GM19395 (cell line): ENCODE measurements at regions not wholly inside any gene's neighbourhood (a gene's known extent, or its start where the extent isn't known, plus 50 kb on each side); places are given as distances from the start of the nearest gene placed in this dataset.
"Not testable (repeated sequence)": the region's sequence is repeated elsewhere in the genome, so short reads cannot be mapped to it uniquely, and the experiment has no call there.

Experiments used
- ATAC-seq: cut with Tn5 transposase; IDR thresholded peaks from one replicate; pipeline ENCODE4 v1.9.1; 2021; ENCODE audit warnings: mild to moderate bottlenecking, moderate library complexity; ENCODE audit not compliant: unreplicated experiment

DNA sequence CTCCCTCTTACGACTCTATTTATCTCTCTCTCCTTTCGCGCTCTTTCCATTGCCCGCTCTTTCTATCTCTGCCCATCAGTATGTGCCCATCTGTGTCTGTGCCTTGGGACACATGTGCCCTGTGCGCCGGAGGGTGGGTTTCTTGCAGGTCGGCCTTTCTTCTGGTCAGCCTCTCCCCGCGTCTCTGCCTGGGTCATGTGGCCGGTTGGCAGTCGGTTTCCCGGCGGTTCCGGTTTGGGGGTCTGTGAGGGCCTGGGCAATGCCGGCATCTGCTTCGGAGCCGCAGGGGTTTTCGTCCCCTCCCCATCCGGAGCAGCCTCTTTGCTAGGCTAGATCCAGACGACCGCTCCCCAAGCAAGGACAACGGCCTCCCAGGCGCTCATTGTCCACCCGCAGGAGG, 1426.0 kb upstream of the PCDH10 start:
- not testable (repeated sequence) for ATAC-seq

DNA sequence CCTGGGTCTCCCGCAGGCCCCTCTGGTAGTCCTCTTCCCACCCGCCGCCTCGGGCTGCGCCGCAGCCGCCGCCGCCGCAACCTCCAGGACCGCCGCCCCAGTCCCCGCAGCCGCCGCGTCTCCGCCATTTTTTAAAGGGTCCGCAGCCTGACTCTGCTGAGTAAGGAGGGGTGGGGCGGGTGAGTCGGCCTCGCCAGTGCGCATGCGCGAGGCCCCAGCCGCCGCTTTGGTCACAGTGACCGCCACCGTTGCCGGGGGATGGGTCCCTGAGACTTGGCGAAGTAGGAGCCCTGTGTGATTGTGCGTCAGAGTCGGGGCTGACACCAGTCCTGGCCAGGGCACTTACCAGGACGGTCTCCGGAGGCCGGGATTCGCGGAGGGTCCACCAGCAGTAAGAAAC, 1424.2 kb upstream of the PCDH10 start:
- not testable (repeated sequence) for ATAC-seq

DNA sequence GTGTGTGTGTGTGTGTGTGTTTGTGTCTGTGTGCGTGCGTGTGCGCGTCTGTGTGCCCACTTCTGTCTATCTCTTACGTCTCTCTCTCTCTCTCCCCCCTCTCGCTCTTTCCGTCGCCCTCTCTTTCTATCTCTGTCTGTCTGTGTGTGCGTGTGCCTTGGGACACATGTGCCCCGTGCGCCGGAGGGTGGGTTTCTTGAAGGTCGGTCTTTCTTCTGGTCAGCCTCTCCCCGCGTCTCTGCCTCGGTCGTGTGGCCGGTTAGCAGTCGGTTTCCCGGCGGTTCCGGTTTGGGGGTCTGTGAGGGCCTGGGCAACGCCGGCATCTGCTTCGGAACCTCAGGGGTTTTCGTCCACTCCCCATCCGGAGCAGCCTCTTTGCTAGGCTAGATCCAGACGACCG, 1423.6 kb upstream of the PCDH10 start:
- ATAC-seq: not testable (repeated sequence)

DNA sequence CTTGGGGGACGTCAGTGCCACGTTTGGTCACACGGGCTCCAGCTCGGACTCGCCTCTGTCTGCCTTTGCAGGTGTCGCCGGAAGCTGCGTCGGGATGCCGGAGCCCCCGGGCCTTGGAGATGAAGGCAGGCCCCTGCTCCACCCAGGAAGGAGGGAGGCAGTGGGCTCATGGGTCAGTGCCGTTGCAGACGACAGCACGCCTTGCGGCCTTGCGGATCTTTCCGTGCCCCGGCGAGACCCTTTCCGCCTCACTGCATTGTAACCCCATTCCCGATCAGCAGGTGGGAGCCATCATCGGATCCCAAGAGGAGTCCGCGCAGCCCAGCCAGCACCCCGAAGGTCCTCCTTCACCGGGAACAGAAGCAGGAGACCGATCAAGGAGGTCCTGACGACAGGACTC, 1422.2 kb upstream of the PCDH10 start:
- ATAC-seq: not testable (repeated sequence)

DNA sequence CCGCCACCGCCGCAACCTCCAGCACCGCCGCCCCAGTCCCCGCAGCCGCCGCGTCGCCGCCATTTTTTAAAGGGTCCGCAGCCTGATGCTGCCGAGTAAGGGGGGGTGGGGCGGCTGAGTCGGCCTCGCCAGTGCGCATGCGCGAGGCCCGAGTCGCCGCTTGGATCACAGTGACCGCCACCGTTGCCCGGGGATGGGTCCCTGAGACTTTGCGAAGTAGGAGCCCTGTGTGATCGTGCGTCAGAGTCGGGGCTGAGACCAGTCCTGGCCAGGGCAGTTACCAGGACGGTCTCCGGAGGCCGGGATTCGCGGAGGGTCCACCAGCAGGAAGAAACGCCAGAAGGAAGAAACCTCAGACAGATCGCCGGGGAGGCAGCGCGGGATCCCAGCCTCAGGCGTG, 1421.7 kb upstream of the PCDH10 start:
- not testable (repeated sequence) for ATAC-seq

DNA sequence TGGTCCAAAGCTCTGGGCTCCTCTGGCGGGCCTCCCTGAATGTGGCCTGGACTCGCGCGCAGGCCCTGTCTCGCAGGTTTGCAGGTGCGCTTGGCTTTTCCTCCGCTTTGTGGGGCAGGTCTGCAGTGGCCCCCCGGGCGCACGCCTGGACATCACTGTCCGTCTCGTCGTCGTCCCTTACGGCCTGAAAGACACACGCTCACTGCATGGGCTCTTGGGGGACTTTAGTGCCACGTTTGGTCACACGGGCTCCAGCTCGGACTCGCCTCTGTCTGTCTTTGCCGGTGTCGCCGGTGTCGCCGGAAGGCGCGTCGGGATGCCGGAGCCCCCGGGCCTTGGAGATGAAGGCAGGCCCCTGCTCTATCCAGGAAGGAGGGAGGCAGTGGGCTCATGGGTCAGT, 1419.9 kb upstream of the PCDH10 start:
- not testable (repeated sequence) for ATAC-seq

DNA sequence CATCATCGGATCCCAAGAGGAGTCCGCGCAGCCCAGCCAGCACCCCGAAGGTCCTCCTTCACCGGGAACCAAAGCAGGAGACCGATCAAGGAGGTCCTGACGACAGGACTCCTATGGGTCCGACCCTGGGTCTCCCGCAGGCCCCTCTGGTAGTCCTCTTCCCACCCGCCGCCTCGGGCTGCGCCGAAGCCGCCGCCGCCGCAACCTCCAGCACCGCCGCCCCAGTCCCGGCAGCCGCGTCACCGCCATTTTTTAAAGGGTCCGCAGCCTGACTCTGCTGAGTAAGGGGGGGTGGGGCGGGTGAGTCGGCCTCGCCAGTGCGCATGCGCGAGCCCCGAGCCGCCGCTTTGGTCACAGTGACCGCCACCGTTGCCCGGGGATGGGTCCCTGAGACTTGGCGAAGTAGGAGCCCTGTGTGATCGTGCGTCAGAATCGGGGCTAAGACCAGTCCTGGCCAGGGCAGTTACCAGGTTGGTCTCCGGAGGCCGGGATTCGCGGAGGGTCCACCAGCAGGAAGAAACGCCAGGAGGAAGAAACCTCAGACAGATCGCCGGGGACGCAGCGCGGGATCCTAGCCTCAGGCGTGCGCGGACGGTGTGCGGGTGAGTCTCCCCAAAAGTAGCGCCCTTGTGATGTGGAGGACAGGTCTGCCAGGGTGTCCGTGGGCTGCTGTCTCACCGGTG, 1419.2 kb upstream of the PCDH10 start:
- not testable (repeated sequence) for ATAC-seq

DNA sequence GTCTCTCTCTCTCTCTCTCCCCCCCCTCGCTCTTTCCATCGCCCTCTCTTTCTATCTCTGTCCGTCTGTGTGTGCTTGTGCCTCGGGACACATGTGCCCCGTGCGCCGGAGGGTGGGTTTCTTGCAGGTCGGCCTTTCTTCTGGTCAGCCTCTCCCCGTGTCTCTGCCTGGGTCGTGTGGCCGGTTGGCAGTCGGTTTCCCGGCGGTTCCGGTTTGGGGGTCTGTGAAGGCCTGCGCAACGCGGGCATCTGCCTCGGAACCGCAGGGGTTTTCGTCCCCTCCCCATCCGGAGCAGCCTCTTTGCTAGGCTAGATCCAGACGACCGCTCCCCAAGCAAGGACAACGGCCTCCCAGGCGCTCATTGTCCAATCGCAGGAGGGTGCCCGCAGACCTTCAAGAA, 1418.5 kb upstream of the PCDH10 start:
- not testable (repeated sequence) for ATAC-seq

DNA sequence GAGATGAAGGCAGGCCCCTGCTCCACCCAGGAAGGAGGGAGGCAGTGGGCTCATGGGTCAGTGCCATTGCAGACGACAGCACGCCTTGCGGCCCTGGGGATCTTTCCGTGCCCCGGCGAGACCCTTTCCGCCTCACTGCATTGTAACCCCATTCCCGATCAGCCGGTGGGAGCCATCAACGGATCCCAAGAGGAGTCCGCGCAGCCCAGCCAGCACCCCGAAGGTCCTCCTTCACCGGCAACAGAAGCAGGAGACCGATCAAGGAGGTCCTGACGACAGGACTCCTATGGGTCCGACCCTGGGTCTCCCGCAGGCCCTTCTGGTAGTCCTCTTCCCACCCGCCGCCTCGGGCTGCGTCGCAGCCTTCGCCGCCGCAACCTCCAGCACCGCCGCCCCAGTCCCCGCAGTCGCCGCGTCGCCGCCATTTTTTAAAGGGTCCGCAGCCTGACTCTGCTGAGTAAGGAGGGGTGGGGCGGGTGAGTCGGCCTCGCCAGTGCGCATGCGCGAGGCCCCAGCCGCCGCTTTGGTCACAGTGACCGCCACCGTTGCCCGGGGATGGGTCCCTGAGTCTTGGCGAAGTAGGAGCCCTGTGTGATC, 1417.0 kb upstream of the PCDH10 start:
- ATAC-seq: not testable (repeated sequence)

DNA sequence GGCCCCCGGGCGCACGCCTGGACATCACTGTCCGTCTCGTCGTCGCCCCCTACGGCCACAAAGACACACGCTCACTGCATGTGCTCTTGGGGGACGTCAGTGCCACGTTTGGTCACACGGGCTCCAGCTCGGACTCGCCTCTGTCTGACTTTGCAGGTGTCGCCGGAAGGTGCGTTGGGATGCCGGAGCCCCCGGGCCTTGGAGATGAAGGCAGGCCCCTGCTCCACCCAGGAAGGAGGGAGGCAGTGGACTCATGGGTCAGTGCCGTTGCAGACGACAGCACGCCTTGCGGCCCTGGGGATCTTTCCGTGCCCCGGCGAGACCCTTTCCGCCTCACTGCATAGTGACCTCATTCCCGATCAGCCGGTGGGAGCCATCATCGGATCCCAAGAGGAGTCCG, 1414.8 kb upstream of the PCDH10 start:
- not testable (repeated sequence) for ATAC-seq

DNA sequence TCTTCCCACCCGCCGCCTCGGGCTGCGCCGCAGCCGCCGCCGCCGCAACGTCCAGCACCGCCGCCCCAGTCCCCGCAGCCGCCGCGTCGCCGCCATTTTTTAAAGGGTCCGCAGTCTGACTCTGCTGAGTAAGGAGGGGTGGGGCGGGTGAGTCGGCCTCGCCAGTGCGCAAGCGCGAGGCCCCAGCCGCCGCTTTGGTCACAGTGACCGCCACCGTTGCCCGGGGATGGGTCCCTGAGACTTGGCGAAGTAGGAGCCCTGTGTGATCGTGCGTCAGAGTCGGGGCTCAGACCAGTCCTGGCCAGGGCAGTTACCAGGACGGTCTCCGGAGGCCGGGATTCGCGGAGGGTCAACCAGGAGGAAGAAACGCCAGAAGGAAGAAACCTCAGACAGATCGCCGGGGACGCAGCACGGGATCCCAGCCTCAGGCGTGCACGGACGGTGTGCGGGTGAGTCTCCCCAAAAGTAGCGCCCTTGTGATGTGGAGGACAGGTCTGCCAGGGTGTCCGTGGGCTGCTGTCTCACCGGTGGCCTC, 1414.2 kb upstream of the PCDH10 start:
- ATAC-seq: not testable (repeated sequence)

DNA sequence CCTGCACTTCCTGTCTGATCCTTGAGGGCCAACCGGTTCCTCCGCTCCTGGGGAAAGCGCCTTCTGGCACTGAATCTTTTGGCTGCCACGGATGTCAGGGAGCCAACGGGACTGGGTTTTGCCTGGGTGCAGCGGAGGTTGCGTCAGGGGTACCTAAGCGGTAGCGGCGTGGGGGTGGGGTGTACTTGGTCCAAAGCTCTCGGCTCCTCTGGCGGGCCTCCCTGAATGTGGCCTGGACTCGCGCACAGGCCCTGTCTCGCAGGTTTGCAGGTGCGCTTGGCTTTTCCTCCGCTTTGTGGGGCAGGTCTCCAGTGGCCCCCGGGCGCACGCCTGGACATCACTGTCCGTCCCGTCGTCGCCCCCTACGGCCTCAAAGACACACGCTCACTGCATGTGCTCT, 1410.1 kb upstream of the PCDH10 start:
- ATAC-seq: not testable (repeated sequence)

DNA sequence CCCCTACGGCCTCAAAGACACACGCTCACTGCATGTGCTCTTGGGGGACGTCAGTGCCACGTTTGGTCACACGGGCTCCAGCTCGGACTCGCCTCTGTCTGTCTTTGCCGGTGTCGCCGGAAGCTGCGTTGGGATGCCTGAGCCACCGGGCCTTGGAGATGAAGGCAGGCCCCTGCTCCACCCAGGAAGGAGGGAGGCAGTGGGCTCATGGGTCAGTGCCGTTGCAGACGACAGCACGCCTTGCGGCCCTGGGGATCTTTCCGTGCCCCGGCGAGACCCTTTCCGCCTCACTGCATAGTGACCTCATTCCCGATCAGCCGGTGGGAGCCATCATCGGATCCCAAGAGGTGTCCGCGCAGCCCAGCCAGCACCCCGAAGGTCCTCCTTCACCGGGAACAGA, 1407.3 kb upstream of the PCDH10 start:
- not testable (repeated sequence) for ATAC-seq

DNA sequence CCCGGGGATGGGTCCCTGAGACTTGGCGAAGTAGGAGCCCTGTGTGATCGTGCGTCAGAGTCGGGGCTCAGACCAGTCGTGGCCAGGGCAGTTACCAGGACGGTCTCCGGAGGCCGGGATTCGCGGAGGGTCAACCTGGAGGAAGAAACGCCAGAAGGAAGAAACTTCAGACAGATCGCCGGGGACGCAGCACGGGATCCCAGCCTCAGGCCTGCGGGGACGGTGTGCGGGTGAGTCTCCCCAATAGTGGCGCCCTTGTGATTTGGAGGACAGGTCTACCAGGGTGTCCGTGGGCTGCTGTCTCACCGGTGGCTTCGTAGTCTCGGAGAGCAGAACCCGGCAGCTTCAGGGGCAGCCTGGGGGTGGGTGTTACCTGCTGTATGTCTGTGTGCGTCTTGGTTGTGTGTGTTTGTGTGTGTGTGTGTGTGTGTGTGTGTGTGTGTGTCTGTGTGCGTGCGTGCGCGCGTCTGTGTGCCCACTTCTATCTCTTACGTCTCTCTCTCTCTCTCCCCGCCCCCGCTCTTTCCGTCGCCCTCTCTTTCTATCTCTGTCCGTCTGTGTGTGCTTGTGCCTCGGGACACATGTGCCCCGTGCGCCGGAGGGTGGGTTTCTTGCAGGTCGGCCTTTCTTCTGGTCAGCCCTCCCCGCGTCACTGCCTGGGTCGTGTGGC, 1406.4 kb upstream of the PCDH10 start:
- not testable (repeated sequence) for ATAC-seq

DNA sequence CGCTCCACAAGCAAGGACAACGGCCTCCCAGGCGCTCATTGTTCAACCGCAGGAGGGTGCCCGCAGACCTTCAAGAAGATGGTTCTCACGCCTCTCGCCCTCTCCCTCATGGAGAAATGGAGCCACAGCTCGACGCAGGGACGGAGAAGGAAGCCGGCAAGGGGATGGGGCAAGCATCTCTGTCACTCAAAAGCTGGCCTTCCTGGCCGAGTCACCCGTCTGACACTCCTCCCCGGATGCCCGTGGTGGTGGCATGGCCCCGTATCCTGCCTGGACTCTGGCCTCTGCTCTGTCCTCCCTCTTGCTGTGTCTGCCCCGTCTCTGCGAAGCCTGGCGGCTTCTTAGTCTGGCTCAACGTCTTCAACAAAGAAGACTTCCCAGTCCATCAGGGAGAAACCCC, 1405.7 kb upstream of the PCDH10 start:
- not testable (repeated sequence) for ATAC-seq

DNA sequence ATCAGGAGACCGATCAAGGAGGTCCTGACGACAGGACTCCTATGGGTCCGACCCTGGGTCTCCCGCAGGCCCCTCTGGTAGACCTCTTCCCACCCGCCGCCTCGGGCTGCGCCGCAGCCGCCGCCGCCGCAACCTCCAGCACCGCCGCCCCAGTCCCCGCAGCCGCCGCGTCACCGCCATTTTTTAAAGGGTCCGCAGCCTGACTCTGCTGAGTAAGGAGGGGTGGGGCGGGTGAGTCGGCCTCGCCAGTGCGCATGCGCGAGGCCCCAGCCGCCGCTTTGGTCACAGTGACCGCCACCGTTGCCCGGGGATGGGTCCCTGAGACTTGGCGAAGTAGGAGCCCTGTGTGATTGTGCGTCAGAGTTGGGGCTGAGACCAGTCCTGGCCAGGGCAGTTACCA, 1401.9 kb upstream of the PCDH10 start:
- ATAC-seq: not testable (repeated sequence)

DNA sequence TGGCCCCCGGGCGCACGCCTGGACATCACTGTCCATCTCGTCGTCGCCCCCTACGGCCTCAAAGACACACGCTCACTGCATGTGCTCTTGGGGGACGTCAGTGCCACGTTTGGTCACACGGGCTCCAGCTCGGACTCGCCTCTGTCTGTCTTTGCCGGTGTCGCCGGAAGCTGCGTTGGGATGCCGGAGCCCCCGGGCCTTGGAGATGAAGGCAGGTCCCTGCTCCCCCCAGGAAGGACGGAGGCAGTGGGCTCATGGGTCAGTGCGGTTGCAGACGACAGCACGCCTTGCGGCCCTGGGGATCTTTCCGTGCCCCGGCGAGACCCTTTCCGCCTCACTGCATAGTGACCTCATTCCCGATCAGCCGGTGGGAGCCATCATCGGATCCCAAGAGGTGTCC, 1399.9 kb upstream of the PCDH10 start:
- ATAC-seq: not testable (repeated sequence)

DNA sequence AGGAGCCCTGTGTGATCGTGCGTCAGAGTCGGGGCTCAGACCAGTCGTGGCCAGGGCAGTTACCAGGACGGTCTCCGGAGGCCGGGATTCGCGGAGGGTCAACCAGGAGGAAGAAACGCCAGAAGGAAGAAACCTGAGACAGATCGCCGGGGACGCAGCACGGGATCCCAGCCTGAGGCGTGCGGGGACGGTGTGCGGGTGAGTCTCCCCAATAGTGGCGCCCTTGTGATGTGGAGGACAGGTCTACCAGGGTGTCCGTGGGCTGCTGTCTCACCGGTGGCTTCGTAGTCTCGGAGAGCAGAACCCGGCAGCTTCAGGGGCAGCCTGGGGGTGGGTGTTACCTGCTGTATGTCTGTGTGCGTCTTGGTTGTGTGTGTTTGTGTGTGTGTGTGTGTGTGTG, 1399.1 kb upstream of the PCDH10 start:
- ATAC-seq: not testable (repeated sequence)

DNA sequence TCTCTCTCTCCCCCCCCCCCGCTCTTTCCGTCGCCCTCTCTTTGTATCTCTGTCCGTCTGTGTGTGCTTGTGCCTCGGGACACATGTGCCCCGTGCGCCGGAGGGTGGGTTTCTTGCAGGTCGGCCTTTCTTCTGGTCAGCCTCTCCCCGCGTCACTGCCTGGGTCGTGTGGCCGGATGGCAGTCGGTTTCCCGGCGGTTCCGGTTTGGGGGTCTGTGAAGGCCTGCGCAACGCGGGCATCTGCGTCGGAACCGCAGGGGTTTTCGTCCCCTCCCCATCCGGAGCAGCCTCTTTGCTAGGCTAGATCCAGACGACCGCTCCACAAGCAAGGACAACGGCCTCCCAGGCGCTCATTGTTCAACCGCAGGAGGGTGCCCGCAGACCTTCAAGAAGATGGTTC, 1398.6 kb upstream of the PCDH10 start:
- not testable (repeated sequence) for ATAC-seq

DNA sequence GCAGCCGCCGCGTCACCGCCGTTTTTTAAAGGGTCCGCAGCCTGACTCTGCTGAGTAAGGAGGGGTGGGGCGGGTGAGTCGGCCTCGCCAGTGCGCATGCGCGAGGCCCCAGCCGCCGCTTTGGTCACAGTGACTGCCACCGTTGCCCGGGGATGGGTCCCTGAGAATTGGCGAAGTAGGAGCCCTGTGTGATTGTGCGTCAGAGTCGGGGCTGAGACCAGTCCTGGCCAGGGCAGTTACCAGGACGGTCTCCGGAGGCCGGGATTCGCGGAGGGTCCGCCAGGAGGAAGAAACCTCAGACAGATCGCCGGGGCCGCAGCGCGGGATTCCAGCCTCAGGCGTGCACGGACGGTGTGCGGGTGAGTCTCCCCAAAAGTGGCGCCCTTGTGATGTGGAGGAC, 1386.9 kb upstream of the PCDH10 start:
- ATAC-seq: not testable (repeated sequence)

DNA sequence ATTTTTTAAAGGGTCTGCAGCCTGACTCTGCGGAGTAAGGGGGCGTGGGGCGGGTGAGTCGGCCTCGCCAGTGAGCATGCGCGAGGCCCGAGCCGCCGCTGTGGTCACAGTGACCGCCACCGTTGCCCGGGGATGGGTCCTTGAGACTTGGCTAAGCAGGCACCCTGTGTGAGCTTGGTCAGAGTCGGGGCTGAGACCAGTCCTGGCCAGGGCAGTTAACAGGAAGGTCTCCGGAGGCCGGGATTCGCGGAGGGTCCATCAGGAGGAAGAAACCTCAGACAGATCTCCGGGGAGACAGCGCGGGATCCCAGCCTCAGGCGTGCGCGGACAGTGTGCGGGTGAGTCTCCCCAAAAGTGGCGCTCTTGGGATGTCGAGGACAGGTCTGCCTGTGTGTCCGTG, 1384.4 kb upstream of the PCDH10 start:
- ATAC-seq: no peak

DNA sequence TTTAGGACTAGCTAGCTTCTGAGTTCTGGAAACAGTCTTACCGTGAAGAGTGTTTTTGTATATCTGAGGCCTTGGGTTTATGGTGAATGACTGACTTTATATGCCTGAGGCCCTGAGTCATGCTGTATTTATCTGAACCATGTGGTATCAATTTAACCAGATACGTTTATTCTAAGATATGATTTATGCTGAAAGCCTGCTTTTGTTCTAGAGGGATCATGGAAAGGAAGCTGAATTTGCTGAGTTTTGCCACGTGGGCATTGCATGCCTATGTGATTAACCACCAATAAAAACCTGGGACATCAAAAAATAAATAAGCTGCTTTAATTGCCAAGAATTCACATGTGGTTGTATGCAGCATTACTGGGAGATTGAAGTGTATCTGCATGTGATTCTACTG, 1374.7 kb upstream of the PCDH10 start:
- not testable (repeated sequence) for ATAC-seq
